GM21723 (cell line): ENCODE measurements at regions not wholly inside any gene's neighbourhood (a gene's known extent, or its start where the extent isn't known, plus 50 kb on each side); places are given as distances from the start of the nearest gene placed in this dataset.

Experiments used
- ATAC-seq: cut with Tn5 transposase; IDR thresholded peaks from one replicate; pipeline ENCODE4 v1.9.1; 2021; ENCODE audit warnings: mild to moderate bottlenecking, moderate library complexity; ENCODE audit not compliant: unreplicated experiment

DNA sequence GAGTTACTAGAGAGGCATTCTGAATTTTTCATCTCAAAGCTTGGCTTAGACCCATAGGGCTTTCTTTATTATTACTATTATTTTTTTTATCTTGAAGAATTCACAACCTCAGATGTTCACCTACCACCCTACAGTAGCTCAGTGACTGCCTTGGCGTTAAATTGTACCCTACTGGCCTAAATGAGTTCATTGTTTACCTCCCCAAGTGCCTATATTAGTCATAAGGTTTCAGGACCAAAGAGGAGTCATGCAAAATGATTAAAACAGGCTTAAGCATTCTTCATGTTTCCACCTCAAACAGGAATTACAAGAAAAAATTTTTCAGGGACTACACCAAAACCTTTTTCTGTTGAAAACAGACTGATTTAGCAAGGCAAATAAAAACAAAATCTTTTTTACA lies 751.5 kb downstream of the SQOR start:
- ATAC-seq = no peak

DNA sequence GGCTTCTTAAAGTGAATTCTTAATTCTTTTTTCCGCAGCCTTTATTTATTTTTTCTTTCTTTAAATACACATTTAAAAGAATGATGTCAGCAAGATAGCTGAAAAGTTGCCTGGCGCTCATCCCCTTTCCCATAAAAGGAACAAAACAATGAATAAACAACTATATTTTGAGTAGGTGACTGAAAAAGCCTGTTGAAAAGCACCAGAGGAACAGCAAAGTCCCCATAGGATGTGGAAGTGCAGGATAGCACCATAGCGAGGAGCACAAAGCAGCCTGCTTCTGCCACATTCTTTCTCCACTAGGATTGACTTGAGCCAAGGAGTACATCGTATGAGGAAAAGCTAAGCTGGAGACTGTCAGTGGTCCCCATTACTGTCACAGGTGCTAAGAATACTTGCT lies 754.9 kb downstream of the SQOR start:
- ATAC-seq = no peak

DNA sequence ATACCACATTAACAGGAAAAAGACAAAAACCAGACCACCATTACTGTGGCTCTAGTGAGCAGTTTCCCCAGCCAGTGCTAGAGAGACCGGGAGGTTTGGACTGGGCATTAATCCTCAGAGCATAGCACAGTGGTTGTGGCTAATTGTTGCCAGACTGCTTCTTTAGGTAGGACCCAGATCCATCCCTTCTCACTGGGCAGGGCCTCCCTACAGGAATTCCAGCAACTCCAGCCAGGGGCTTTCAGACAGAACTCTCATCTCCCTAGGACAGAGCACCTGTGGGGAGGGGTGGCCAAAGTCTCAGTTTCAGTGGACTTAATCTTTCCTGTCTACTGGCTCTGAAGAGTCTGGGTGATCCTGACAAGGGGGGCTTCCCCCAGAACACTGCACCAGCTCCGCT lies 759.6 kb downstream of the SQOR start:
- no peak for ATAC-seq

DNA sequence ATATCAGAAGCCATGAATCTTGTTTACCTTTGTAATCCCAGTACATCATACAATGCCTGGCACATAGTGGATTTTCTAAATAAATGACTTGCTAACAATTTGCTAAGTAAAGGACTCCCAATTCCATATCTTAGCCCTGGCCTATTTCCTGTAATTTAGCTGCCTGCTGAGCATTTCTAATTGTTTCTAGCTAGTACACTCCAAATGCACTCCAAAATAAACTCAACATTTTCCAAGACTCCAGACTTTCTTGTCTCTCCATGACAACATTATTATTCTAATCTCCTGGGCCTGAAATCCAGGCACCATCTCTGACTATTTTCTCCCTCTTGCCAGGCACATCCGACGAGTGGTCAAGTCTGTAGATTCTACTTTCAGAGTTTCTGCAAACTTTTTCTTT lies 773.5 kb downstream of the SQOR start:
- no peak for ATAC-seq

DNA sequence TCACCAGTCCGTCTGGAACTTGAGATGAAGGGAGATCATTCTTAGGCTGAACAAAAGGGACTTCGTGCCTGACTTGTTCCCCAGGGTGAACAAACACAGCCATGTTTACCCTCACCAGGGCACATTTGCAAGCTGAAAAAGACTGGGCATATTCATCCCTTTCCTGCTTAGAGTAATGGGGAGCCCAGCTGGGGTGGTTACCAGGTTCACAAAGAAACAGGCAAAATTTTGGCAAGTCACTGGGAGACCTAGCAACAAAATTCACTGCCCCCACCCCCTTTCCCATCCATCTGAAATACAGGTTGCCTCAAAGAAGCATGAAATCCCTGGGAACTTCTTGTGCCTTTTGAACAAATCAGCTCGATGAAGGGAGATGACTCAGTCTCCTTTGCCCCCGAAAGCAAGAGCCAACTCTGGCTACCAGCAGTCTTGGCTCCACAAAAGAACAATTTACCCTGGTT lies 775.0 kb downstream of the SQOR start:
- no peak for ATAC-seq

DNA sequence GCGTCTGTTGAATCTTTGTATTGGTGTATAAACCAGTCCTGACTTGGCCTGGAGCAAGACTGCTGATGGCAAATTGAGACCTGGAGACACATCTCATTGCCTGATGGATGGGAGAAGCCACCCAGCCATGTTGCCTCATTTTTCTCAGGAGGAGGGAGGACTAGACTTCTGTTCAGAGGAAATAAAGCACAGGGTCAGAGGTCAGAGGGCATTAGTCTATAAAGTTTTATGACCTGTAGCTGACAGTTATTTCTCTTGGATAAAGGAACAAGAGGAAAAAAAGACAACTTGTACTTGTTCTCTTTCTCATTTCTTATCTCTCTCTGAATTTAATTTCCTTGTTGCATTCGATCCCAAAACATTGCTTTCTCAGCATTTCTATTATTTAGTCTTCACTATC lies 775.9 kb downstream of the SQOR start:
- ATAC-seq = no peak

DNA sequence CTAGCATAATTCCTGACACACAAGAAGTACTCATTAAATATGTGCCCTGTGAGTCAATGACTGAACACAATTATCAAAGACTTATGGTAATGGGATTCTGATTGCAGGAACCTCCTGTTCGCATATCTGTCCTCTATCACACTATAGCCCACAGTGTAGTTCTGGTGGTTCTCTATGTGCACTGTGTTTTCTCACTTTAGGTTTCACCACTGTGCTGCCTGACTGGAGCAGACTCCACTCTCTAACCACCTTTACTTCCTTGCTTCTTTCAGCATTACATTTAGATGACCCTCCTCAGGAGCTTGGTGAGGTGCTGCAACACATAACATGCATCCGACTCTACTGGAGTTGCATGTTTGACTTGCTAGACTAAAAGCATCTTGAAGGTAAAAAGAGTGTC lies 777.1 kb downstream of the SQOR start:
- ATAC-seq = no peak

DNA sequence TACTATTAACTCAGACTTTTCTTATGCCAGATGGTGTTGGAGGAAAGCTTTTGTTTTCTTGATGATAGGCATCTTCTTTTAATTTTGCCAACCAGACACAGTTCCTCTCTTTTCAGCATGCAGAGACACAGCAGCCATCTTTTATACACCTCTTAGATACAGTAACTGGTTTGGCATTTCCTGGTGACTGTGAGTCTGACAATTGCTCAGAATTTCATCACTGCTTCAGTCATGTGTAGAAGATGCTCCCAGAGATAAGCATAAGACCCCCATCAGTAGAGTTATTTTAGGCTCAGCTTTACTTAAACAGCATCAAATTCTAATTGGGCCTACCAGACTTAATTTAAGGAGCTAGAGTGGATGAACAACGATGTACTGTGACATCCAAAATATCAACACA lies 779.0 kb downstream of the SQOR start:
- no peak for ATAC-seq

DNA sequence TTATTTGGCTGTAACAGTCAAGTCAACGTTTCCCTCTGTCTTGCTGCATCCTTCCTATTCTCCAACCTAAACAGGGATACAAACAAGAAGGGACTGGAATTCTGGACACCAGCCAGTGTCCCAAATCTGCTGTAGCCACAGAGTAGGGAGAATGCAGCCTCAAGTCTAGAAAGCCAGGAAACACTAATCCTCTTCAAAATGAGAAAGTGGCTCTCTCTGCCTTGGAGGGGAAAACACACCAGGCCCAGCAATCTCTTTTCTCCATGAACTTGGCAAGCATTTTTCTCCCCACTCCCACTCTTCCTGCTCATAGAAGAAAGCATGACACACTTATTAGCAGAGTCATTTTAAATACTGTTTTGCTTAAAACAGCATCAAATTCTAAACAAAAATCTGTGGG lies 781.7 kb downstream of the SQOR start:
- ATAC-seq = no peak

DNA sequence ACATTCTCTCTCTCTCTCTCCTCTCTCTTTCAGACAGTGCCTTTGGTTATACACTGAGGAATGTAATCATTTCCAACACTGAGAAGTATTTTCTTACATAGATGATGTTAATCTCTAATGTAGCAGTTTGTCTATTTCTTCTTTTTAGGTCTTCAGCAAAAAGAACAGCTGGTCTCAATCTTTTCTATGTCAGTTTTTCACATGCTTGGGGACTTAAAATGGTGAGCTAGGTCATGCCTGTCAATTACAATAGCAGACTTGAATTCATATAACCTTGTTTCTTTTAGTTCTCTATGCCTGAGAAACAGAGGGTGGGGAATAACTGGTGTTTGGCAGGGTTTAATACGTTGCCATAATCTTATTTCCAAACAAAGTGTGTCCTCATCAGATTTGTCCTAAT lies 786.2 kb downstream of the SQOR start:
- no peak for ATAC-seq

DNA sequence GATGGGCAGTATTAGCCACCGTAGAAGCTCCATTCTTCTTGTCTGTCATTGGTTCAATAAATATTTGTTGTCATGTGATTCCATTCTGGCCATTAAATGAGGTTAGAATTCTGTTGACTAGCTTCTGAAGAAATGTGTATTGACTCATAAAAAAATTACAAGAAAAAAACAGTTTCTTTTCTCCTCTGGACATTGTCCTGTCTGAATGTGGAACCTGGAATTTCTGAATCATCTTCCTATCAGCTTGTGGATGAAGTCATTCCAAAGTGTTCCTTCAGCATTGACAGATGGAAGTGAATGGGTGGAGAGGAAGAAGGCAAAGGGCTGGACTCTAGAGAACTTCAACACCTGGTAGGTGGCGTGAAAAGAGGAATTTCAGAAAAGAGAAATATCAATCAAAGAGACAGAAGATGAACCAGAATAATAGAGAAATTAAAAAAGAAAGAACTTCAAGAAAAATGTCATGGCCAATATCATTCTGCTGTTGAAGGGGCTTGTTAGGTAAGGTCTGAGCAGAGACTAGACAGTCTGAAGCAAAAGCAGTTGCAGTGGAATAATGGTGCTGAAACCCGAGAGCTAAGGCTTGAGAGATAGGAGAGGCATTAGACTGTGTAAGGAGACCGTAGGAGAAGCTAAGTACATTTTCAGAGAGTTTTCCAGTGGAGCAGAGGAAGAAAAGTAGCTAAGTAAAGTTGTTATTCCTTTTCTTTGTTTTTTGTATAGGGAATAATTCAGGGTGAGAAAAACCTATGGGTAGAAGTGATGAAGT lies 806.6 kb downstream of the SQOR start:
- no peak for ATAC-seq

DNA sequence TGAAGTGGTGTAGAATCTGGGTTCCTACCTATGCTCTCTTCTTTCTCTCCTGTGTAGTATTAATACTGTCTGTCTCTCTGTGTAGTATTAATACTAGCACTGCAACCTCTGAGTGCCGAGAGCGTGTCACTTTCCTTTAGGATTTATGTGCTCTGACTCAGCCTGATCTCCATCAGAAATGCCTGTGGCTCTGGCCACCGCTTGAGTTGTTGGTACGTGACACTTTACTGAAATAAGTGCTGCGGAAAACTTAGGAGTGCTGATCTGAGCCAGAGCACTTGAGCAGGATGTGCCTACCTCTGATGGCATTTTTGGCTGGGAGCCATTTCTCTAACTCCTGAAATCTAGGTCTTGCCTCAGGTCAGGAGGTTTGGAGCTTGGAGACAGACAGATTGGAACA lies 807.4 kb downstream of the SQOR start:
- ATAC-seq = no peak

DNA sequence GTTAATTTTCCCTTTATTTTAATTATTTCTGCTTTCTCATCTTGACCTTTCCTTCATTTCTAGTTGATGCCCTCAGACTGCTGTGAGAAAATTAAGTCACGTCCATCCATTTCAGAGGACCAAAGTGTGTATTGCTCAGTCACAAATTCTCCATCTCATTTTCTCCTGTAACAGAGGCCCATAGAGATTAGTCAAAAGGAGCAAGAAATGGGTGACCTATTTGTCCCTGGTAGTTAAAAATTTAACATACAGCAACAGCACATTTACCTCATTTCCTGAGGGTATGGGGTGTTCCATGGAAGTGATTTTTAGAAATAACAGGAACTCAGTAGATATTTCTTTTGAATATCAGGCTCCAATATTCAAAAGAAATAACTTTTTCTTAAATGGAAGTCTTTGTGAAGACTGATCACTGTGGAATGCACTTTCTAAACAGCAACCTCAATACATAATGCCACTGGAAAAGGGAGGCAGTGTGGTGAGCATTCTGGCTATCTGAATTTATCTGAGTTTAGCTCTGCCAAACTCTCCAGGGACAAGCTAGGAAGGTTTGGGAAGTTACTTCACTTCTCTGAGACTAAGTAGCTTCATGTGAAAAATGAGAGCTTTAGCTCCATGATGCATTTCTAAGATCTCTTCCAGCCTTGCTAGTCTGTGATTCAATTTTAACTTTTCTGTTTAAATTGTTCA lies 808.2 kb downstream of the SQOR start:
- no peak for ATAC-seq

DNA sequence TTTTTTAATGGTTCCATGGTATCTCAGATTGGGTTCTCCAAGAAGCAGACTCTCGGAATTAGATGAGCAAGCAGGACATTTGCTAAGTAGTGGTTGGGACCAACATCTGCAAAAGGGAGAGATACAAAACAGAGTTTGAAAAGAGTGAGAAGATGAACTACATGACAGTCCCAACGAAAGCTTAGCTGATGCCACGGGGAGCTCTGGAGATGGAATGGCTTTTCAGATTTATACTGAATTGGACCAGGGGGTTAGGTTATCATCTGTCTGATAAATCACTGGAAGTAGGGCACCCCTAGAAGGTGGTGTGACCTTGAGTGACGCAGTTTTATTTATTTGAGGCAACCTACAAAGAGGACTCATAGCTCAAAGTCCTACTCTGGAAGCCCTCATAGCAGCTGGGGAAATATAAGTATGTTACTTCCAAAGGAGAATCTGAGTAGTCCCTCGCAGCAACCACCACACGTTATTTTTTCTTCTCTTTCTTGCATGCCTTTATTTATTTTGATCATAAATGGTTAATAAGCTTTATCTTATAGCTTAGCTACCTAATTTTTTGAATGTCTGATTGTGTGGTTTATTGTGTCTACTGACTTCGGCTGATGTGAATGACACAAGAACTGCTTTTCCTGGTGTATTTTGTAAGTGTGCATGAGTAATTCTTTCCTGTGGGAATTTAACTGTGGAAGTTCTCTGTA lies 815.4 kb downstream of the SQOR start:
- ATAC-seq = no peak

DNA sequence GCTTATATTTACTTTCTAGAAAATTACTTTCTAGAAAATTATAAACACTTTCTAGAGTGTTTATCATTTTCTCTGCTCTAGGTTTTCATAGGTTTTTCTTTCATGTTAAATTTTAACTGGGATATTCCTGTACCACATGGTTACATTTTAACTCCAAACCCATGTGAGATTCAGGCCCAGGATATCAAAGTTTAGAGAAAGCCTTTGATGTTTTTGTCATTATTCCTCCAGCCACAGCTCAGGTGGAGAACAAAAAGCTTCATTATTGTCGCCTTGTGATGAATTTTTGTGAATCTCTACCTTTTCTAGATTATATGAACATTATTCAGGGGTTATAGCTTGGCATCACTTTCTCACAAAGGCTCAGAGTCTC lies 816.0 kb downstream of the SQOR start:
- no peak for ATAC-seq

DNA sequence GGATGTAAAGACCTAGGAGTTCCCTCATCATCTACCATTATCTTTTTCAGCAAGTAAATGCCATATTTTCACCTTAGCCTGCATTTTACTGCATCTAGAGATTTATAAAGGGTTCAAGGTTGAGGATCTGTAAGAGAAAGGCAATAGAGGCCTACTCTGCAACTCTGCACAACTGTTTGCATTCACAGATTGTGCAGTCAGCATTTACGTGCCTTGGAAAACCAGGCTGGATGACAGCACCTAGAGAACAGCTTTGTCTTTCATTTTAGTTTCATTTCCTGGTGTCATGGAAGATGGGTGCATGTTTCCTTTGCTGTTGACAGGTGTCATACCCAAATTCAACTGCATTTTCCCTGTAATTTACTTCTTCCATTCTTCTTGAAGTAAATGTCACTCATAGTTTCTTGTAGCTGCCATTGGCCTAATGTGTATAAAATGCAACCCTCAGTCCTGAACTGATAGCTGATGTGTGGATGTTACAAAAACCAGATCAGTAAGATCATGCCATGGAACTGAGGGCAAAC lies 817.5 kb downstream of the SQOR start:
- ATAC-seq = no peak

DNA sequence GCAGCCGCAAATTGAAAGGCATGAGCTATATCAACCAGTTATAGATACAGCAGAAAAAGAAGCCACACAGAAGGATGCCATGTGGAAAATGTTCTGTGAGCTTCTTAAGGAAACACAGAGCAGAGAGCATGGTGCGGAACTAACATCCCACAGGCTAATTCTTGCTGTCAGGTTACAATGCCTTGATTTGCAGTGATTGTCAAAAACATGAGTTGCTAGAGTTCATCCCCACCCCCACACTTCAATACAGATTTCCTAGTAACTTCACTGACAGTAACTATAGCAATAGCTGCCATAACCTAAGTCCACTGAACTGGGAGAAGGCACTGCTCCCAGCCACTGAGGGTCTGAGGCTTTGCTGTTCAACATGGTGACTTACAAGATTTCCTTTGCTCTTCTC lies 821.6 kb downstream of the SQOR start:
- no peak for ATAC-seq

DNA sequence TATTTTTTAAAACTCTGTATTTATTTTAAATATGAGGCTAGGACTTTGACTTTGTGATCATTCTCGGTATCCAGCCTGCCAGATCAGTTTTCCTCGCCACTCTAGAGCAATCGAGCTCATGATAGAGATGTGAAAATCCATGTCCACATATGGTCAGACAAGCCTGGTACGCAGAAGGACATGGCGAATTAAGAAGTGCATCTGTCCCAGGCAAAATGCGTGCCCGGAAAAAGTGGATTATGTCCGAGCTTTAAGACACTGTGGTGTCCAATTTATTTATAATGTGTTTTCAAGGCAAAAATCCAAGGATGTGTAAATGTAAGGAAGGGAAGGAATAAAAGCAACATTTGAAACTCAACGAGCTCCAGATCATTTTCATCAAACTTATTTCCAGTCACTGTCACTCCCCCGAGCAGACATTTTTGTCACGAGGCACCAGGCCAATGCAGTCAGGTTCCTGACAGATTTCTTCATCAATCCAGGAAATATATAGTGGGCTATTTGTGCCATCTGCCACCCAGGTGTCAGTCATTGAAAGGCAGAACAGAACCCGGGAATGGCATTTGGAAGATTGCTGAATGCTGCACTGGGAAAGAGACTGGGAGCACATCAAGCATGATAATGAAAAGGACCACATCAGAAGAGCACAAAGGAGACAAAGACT lies 825.7 kb downstream of the SQOR start:
- no peak for ATAC-seq

DNA sequence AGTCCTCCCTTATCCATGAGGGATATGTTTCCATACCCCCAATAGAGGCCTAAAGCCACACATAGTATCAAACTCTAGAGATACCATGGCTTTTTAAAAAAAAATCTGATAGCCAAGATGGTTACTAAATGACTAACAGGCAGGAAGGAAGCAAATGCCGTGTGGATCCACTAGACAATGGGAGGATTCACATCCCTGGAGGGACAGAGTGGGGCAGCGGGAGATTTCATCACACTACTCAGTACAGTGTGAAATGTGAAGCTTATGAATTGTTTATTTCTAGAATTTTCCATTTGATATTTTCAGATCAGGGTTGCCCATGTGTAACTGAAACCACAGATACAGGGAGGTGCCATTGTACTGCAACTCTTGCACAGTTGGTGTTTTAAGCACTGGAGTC lies 826.6 kb downstream of the SQOR start:
- ATAC-seq = no peak

DNA sequence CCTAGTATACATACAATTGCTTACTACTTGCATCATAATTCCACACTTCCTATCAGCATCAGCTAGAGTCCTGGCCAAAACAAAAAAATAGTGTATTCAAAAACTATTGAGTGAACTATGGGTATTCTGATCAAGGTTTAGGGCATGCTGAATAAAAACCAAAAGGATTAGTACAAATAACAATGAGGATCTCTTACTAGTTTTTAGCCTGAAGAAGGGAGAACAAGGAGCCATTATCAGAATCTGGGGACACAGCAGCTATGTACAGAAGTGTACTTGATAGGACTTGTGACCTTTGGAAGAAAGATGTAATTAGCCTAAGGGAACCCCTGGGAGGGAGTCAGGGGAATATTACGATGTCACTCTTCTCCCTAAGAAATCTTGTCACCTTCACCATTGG lies 832.2 kb downstream of the SQOR start:
- no peak for ATAC-seq

DNA sequence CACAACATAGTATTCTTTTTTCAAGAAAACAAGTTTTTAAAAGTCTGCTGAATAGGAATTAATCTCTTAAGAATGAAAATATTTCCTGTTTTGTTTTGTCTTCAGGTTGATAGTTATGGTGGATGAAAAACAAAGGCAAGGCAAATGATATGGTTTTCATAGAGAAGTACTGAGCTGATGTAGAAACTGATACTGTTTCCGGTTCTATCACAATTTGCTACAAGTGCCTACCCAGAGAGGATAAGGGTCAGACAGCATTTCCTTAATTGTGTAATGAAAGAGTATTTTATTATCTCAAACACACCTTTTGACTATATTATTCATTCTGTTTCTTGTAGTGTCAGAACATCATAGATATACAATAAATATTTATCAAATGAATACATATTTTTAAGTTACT lies 836.3 kb downstream of the SQOR start:
- ATAC-seq = no peak
